ENCODE measurements at regions not wholly inside any gene's neighbourhood (a gene's known extent, or its start where the extent isn't known, plus 50 kb on each side); places are given as distances from the start of the nearest gene placed in this dataset.

DNA sequence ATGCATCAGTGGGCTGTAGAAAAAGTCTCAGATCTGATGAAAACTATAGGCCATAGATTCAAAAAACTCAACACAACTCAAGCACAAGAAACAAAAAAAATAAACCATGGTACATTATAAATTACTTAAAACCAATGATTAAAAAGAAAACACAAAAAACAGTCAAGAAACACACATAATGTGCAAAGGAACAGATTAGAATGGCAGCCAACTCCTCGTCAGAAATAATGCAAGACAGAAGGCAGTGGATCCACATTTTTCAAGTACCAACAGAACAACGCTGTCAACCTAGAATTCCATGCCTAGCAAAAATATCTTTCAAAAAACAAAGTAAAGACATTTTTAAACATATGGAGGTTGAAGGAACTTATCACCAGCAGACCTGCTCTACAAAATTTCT lies 69.7 kb downstream of the PSMB1 start:
- FAIRE-seq (no peak), DNase-seq (ENCODE audit: low spot score) (no peak)

DNA sequence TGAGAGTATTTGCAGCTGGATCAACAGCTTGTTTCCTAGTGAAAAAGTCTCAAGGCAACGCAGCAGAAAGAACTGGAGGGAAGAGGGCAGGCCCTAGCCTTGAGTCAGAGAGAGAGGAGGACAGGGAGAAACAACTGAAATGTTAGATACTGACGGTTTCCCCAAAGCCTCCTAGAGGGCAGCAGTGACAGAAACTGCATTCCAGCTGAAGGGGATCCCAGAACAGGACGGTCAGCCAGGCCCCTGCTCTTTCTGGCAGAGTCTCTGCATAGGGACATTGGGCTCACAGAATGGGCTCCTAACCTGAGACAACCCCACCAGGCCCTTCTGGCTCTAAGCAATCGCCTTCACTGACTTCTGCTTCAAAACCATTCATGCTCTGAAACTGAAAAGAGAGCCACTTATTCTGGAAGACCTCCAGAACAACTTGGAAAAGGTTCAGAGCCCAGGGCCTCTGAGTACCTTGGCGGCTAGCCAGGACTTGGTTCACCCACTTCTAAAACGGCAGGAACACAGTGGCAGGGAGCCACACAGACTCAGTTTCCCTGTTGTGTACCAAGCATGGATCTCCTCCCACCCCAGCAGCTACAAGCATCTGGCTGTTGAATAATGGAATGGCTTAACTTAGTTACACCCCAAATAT lies 72.9 kb downstream of the PSMB1 start:
- FAIRE-seq, result no peak
- no peak for DNase-seq (ENCODE audit: low spot score)

DNA sequence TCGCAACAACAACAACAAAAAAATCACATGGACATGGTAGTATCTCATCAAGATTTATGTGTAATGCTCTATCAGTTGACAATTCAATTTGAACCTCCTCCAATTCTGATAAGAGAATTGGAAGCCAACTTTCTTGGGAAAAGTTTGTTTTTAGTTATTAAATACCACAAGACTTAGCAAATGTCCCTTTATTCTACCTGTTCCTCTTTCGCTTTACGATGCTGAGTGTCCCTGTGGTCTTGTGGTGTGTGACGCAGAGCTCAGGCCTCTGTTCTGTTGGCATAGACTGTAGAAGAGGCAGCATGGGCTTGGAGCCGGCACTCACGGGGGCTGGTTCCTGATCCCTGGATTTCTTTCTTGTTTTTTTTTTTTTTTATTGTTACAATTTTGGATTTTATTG lies 76.7 kb downstream of the PSMB1 start:
- FAIRE-seq (no peak), DNase-seq (ENCODE audit: low spot score) (no peak)

DNA sequence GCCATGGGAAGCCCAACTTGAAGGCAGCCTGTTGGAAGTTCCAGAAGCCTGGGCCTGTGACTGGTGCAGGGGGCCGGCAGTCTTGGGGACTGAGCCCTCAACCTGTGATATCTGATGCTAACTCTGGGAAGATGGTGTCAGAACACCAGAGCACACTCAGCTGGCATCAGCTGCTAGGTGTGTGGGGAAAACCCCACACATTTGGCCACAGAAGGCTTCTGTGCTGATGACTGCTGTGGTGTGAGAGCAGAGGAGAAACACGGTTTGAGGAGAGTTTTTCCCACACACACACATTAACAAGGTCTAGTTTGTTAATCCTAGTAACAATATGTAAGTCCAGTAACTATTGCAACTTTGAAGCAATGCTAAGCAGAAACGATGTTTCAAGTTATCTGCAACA lies 78.0 kb downstream of the PSMB1 start:
- DNase-seq (ENCODE audit: low spot score), result no peak
- no peak for FAIRE-seq

DNA sequence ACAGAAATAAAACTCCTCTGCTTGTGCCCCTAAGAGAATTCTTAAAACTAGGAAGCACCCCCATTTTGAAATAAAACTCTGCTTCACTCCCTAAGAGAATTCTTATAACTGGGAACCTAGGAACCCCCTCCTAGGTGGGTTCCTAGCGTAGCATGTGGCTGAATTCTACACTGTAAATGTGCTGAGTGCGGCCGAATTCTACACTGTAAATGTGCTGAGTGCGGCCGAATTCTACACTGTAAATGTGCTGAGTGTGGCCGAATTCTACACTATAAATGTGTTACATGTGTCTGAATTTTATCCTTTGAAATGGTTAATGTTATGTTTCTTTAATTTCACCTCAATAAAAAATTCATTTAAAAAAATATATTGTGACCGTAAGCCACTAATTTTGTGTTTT lies 79.3 kb downstream of the PSMB1 start:
- no peak for DNase-seq (ENCODE audit: low spot score)
- FAIRE-seq, result no peak

DNA sequence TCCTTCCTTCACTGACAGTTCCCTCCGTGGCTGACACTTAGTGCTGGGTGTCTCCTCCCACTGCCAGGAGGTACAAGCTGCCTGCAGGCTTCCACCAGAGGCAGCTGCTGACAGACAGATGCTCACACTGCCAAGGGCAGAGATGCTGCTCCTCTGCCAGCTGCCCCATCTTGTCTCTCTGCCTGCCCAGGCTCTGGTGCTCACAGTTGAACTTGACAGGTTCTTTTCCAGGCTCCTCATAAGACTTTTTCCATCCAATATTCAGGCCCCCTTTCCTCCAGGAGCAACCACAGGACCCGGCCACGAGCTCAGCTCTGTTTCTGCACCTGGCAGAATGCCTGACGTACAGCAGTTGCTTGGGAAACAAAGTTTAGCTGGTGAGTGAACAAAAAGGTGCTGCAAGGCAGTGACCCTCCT lies 79.8 kb downstream of the PSMB1 start:
- FAIRE-seq (no peak), DNase-seq (ENCODE audit: low spot score) (no peak)

DNA sequence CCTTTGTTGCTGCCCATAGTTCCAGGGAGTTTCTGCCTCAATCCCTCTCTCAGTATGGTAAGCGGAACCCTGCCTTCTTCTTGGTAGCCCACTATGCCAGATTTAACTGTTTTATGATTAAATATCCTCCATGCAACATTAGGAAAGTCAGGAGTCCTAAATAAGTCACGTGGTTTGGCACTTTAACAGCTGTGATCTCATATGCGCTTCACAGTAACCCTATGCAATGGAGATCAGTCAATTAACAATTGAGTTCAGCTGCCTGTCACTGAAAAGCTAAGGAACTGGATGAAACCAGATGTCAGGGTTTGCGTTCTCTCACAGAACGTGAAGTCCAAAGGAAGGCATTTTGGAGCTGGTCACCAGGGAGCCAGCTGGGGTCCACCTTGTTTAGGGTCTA lies 81.6 kb downstream of the PSMB1 start:
- no peak for FAIRE-seq

DNA sequence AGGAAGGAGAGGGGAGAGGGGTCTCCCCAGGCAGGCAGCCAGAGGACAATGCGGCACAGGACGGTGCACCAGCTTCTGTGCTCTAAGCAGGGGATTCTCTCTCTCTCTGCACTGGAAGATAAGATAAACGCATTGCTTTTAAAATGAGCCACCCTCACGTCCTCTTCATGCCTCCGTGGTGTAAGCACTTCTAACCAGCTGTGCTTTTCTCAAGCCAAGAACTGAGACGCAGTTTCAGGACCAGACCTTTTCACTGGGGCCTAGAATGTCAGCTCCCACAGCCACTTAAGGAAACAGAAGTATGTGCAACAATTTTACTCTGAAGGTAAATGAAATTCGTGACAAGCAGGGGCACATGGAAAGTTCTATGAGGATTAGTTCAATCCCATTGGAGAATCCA lies 82.4 kb downstream of the PSMB1 start:
- FAIRE-seq (no peak), DNase-seq (ENCODE audit: low spot score) (no peak)

More for the DNA sequence above, 81.6 kb downstream of the PSMB1 start:
- no peak for DNase-seq (ENCODE audit: low spot score)

DNA sequence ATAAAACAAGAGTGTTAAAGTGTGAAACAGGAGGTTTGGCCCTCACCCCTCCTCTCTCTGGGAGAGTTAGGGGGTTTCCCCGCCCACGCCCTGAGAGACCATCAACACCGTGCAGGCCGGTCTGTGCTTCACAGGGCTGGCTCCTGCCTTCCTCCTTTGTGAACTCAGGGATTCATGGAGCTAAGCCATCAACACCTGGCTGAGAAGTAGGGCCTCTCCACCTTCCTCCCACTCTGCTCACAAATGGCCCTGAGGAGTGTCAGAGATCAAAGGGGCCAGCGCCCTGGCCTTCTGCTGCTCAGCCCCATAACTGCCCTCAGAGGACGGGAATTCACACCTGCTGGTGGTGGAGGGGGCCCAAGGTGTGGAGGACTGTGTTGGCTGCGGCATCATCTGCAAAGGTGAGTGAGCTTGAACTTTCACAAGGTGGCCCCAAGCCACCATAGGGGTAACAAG lies 88.6 kb downstream of the PSMB1 start:
- no peak for DNase-seq (ENCODE audit: low spot score)
- no peak for FAIRE-seq

DNA sequence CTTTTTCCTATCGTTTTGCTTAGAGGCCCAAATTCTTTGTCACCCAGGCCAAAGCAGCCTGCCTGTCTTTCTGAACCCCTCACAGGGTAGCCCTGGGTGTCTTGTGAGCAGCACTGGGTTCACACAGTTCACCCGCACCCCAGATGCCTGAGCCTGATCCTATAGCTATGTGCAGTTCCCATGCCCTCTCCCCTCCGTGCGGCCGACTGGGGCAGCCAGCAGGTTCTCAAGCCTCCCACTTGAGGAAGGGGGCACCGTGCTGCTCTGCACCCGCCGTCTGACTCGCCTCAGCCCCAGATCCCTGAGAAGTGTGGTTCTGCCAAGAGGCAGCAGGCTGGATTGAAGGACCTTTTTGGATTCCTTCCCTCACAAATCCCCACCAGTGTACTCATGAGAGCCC lies 89.0 kb downstream of the PSMB1 start:
- no peak for DNase-seq (ENCODE audit: low spot score)
- no peak for FAIRE-seq

DNA sequence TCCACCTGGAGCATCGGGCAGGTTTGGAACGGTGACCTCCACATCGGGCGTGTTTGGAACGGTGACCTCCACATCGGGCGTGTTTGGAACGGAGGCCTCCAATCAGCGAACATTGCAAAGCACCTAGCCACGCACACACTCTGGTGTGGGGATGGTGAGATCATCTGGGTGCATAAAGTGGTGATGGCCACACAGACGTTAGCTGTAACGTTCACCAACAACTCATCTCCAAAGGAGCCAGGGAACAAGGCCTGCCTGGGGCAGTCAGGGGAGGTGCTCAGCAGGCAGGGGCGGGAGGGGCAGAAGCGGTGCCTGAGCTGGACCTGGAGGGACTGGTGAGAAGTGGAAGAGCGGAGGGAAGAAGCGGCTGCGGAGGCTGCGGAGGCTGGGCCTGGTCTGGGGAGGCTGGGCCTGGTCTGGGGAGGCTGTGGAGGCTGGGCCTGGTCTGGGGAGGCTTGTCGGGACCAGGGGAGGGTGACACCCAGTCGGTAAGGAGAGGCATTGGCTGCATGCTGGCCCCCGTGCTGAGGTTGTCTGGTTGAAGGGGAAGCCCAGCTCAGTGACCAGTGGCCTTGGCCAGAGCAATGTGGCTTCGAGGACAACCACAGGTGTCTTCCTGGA lies 89.9 kb downstream of the PSMB1 start:
- no peak for FAIRE-seq

DNA sequence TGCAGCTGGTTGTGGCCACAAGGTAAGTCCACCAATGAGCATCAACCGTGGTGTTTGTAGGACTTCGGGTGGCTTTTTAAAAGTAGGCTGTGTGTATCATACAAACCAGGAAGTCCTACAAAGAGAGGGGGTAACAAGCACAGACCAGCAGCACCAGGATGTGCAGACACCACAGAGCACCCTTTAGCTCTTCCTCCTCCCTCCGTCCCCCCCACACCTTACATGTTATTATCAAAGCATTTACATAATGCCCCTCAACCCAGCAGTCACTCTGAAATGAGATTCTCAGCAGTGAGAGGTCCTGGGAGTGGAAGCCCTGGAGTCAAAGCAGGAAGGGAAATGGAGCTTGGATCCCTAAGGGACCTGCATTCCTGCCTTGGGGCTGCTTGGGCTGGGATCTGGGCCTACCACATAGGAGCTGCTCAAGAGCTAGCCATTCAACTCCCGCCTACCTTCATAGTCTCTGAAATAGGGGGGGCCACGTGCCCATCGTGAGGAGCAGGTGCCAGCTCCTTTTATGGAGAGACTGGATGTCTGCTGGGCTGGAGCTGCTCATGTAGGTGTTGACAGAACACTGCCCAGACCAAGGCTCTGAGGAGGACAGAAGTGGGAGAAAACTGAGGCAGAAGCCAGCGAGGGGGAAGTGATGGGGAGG lies 90.6 kb downstream of the PSMB1 start:
- DNase-seq (ENCODE audit: low spot score) (no peak), FAIRE-seq (no peak)

More for the DNA sequence above, 89.9 kb downstream of the PSMB1 start:
- no peak for DNase-seq (ENCODE audit: low spot score)

DNA sequence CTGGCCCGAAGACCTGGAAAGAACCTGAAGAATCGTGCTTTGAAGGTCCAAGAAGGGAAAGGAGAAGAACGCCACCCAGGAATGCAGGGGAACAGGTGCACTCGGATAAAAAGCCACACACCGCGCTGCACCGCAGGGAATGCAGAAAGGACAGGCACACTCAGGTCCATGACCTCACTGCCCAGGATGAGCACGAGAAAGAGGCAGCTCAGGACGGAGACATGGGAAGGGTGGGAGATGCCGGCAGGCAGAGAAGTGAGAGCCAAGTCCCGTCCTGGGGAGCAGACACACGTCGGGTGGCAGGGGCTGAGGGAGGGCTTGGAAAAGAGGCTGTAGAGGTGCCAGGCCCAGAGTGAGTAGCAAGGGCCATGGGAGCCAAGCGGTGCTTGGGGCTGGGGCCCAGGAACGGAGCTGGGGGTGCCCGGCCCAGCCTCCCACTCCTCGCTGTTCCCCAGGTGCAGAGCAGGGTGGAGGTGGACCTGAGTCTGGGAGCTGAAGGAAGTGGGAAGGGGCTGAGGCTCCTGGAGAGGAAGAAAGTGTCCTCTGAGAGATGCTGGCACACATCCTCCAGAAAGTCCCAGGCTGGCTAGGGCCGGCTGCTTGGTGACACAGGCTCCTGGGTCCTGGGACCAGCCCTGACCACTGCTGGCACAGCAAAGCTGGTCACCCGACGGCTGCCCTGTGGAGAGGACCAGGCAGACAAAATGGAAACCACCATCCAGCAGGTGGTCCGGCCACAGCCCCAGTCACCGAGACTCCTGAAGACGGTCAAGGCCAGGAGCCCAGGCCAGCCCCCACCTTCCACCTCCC lies 91.3 kb downstream of the PSMB1 start:
- DNase-seq (ENCODE audit: low spot score) (no peak), FAIRE-seq (no peak)

DNA sequence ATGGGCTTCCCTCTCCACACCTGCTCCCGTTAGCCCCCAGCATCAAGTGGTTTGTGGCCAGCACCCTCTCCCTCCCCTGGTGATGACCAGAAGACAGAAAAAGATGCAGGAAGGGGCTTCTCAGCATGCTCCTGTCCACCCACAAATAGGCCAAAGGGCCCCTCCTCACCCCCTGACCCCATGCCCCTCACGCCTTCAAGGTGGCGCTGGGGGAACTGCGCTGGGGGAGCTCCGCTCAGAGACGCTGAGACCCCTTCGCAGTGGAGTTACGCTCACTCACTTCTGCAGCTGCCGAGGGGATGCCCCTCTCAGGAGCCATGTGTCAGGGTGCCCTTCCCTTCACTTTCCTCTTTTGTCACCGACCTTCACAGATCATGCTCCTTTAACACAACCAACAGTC lies 92.0 kb downstream of the PSMB1 start:
- FAIRE-seq (no peak), DNase-seq (ENCODE audit: low spot score) (no peak)

DNA sequence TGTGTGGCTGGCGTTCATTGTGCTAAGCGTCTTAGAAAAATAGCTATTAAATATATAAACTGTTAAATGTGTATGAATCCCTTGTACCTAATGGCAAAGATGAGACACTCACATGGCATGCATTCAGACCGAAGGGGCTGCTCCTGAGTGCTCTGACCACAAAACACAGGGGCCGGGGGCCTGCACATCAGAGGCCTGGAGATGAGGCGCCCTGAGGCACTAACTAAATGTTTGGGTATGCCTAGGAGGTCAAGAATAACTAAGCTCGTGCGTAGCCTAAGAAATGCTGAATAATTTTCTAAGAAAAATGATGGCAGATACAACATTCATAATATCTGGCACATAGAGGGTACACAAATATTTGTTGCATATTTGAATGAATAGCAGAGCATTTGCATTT lies 92.5 kb downstream of the PSMB1 start:
- FAIRE-seq, result no peak
- no peak for DNase-seq (ENCODE audit: low spot score)

DNA sequence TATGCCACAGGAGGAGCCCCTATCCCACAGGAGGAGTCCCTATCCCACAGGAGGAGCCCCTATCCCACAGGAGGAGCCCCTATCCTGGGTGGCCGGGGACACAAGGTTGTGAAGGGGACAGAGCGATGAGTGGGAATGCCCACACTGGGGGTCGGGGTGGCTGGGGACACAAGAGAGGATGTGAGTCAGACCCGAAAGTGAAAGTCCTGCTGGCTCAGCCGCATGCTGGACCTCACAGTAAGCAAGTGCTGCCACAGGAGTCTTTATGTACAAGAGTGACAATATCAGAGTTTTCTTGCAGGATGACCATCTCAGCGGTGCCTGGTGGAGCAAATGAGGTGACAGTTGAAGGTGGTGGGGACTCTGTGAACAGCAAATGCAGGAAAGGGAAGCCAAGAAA lies 93.7 kb downstream of the PSMB1 start:
- DNase-seq (ENCODE audit: low spot score) (peak; percentile 54), FAIRE-seq (no peak)

DNA sequence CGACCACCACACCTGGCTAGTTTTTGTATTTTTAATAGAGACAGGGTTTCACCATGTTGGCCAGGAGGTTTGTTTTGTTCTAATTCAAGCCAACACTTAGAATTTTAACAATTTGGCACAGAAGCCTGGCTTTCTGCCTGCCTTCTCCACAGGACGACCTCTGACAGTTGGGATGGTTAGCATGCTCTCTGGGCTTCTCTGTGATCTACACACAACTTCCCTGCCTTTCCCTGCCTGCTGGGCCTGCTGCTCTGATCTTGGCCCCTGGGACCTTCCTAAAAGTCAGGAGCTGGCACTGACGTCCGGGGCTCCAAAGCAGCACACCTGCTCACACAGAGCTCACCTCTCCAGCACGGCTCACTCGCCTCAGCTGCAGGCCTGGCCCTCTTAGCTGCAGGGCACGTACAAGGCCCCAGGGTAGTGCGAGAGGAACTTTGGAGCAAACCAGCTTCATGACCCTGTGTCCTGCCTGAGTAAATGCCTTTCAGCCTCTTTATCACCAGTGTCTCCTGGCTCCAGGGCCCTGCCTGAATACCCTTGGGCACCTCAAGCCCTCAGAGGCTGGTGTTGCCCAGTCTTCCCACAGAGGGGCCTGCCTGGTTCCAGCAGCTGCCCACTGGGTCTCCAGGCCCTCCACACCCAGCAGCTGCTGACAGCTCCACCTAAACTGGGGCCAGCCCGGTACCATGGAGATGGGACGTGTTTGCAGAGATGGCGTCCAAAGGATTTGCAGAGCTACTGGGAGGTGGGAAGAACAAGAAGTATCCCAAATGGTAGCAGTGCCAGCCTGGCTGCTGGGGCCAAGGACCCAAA lies 96.0 kb downstream of the PSMB1 start:
- FAIRE-seq, result no peak

More for the DNA sequence above, 96.0 kb downstream of the PSMB1 start:
- DNase-seq (ENCODE audit: low spot score), result no peak
